Prostate gland (tissue), 2 donors: ENCODE measurements at regions not wholly inside any gene's neighbourhood (a gene's known extent, or its start where the extent isn't known, plus 50 kb on each side); places are given as distances from the start of the nearest gene placed in this dataset.

Source experiments
- DNase-seq: peaks from one replicate; pipeline ENCODE4 v3.0.0-alpha.2; 2019; ENCODE audit warnings: low spot score
- H3K27ac ChIP-seq, 2 donors: fragments of 200-600 bp; sonication (generic); 2 replicates each; pipeline ENCODE4 v1.5.1; 2017 to 2019
- H3K27me3 ChIP-seq: fragments of 200-600 bp; sonication (generic); replicated peaks from 2 replicates; pipeline ENCODE4 v1.5.1; 2019; ENCODE audit not compliant: insufficient read depth
- H3K36me3 ChIP-seq, 2 donors: fragments of 200-600 bp; sonication (generic); 1 replicate in 1 of 2; 2 replicates in 1 of 2; pipeline versions ENCODE4 v1.5.1 to v1.8.1; 2017 to 2019
- H3K4me1 ChIP-seq: fragments of 200-600 bp; sonication (generic); replicated peaks from 2 replicates; pipeline ENCODE4 v1.5.1; 2019
- H3K4me3 ChIP-seq, 2 donors: fragments of 200-600 bp; sonication (generic); 2 replicates each; pipeline ENCODE4 v1.5.1; 2017 to 2019
- H3K9me3 ChIP-seq: fragments of 200-600 bp; sonication (generic); 2 replicates; pipeline ENCODE4 v1.5.1; 2017
- POLR2A ChIP-seq: fragments of 450-650 bp; IDR thresholded peaks from one replicate; pipeline ENCODE4 v1.6.1; 2016; ENCODE audit warnings: antibody characterized with exemption, mild to moderate bottlenecking
- POLR2AphosphoS5 ChIP-seq: sonication (generic); formaldehyde crosslinking; IDR thresholded peaks from one replicate; pipeline ENCODE4 v1.6.1; 2017; ENCODE audit warnings: antibody characterized with exemption
- WGBS: methylation state at CpG from one replicate; pipeline ENCODE4 v1.1.5; 2018; 5-methylcytosine and 5-hydroxymethylcytosine counted together
- intact Hi-C: fragments of 100-400 bp; cut with DNase I; formaldehyde crosslinking; loops from one replicate; pipeline ENCODE4 v1.14.2; 2022
- TF ChIP-seq, protein P1 (sequence below), 4 experiments: fragments of 200-600 bp in 2 of 4; fragments of 450-650 bp in 2 of 4; sonication (generic) in 2 of 4; IDR thresholded peaks; 1 replicate in 3 of 4; 2 replicates in 1 of 4; pipeline ENCODE4 v1.5.1; 2016 to 2019; ENCODE audit warnings: antibody characterized with exemption in 4 of 4, mild to moderate bottlenecking in 2 of 4, moderate library complexity in 2 of 4

DNA sequence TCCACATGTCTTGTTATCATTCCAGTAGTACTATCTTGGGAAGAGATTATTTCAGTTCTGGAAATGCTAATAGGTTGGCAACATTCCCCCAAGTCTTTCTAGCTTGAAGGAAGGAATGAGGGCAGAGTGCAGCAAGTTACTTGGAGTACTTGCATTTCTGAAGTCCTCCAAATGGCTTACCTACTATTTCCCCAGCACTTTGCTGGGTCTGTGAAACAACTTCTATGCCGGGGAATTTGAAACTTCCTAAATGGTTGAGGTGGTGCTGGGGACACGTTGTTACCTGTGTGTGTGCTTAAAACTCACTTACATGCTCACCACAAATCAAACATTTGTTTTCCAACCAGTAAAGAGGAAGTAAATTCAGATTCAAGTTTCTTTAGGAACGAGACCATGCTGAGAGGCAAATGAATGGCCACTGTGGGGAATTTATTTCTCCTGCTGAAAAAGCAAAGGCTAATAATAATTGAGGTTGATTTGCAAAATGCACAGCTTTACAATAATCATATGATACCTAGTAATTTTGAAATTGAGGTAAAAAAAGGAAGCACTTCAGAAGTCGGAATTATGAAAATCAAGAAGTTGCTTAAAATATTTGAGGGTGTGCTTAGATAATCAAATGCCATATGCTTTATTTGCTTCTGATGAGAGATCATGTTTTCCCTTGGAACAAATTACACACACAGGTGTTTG is 1167.7 kb upstream of the ZEB2 start:
- TF ChIP-seq, protein P1, sequence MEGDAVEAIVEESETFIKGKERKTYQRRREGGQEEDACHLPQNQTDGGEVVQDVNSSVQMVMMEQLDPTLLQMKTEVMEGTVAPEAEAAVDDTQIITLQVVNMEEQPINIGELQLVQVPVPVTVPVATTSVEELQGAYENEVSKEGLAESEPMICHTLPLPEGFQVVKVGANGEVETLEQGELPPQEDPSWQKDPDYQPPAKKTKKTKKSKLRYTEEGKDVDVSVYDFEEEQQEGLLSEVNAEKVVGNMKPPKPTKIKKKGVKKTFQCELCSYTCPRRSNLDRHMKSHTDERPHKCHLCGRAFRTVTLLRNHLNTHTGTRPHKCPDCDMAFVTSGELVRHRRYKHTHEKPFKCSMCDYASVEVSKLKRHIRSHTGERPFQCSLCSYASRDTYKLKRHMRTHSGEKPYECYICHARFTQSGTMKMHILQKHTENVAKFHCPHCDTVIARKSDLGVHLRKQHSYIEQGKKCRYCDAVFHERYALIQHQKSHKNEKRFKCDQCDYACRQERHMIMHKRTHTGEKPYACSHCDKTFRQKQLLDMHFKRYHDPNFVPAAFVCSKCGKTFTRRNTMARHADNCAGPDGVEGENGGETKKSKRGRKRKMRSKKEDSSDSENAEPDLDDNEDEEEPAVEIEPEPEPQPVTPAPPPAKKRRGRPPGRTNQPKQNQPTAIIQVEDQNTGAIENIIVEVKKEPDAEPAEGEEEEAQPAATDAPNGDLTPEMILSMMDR (IDR thresholded peaks at IDR 0.05) = no peak
- TF ChIP-seq POLR2A (no peak), POLR2AphosphoS5 (no peak)
- Histone ChIP-seq H3K9me3 (no peaks in the 10 kb centered on the region), H3K4me3 (no peak overlapping the region), H3K36me3 (no peaks in the 10 kb centered on the region), H3K4me1 (no peaks in the 10 kb centered on the region), H3K27me3 (no peaks in the 10 kb centered on the region), H3K27ac (no peak overlapping the region)
- DNase-seq = no peak
- intact Hi-C loops = no loop called here
- WGBS = 43% methylated on average over 4 of the region's 4 CpGs

DNA sequence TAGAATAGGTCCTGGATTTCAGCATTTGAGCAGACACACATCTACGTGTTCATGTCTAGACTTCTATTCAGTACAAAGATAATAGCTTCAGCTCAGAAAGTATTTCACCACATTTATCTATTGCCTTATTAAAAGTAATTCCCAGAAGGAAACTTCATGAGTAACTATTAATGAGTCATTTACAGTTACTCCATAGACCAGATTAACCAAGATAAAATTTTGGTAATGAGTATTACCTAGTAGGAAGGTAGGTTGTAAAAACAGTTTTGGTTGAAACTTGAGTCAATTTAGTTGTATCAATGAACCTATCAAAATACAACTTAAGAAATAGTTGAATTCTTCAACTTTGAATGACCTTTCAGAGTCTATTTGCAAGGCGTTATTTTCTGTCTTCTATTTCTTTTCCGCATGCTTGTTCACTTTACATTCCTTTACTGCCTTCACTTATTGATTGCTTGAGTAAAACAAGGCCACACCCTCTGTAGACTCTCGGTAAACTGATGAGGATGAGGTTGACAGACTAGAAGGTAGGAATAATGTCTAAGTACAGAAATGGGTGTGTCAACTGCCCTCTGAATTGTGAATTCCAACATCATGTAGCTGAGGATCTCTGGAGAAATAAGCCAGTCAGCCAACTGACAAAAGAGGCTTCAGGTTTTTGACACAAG is 1165.6 kb upstream of the ZEB2 start:
- H3K4me1 ChIP-seq = no peaks in the 10 kb centered on the region
- intact Hi-C loops = no loop called here
- H3K9me3 ChIP-seq = no peaks in the 10 kb centered on the region
- no peak overlapping the region for H3K4me3 ChIP-seq
- no peaks in the 10 kb centered on the region for H3K36me3 ChIP-seq
- no peak overlapping the region for H3K27ac ChIP-seq
- no peaks in the 10 kb centered on the region for H3K27me3 ChIP-seq
- WGBS = 74% methylated on average over 4 of the region's 4 CpGs
- TF ChIP-seq, protein P1 (IDR thresholded peaks at IDR 0.05) = no peak
- TF ChIP-seq POLR2AphosphoS5 = no peak
- no peak for TF ChIP-seq POLR2A
- DNase-seq = no peak

DNA sequence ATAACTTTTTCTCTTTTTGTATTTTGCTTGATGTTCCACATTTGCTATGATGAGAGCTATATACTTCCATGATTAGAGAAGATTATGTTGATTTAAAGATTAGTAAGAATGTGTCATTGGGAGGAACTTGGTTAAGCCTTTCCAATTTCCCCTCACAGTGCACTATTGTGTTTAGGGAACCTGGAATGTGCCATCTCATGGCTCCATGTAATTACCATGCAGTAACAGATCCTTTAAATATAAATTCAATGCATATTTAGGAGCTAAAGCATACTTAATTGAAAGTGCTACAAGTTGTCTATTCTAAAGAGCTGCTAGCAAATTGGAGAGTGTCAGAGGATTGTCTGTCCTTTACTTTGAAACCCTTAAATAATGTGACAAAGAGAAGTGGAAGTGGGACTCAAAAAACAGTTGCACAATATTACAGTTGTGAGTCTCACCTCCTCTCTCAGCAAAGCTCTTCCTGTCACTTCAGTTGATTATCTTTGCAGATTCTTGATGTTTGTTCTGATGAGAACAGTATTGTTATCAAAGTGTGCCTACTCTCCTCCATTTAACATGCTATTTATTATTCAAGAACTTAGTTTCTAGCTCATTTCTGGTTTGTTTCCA is 1162.7 kb upstream of the ZEB2 start:
- H3K36me3 ChIP-seq = no peaks in the 10 kb centered on the region
- intact Hi-C loops = no loop called here
- no peaks in the 10 kb centered on the region for H3K9me3 ChIP-seq
- DNase-seq = no peak
- H3K27ac ChIP-seq = no peak overlapping the region
- no peaks in the 10 kb centered on the region for H3K27me3 ChIP-seq
- no peak overlapping the region for H3K4me3 ChIP-seq
- H3K4me1 ChIP-seq = no peaks in the 10 kb centered on the region
- TF ChIP-seq POLR2A = no peak
- TF ChIP-seq, protein P1 (IDR thresholded peaks at IDR 0.05) = no peak
- no peak for TF ChIP-seq POLR2AphosphoS5

DNA sequence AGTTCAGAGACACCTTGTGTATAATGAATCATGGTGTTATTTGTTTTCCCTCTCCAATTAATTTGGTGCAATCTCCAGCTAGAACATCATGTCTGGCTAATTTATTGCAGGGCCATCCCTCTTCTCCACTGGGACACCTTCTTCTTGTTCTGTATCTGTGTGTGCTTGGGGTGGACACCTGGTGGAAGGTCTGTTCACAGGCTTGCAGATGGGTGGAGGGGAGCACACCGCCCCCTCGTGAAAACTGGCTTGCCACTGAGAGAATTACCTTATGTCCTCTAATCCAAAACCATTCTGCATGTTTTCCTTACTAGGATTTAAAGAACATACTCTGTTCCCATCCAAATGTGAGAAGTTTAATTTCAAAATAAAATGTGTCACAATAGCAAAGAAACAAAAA is 1160.4 kb upstream of the ZEB2 start:
- Histone ChIP-seq H3K9me3 (no peaks in the 10 kb centered on the region), H3K36me3 (no peaks in the 10 kb centered on the region), H3K27ac (no peak overlapping the region), H3K27me3 (no peaks in the 10 kb centered on the region), H3K4me3 (no peak overlapping the region), H3K4me1 (no peaks in the 10 kb centered on the region)
- TF ChIP-seq POLR2A = no peak
- TF ChIP-seq, protein P1 (IDR thresholded peaks at IDR 0.05) = no peak
- TF ChIP-seq POLR2AphosphoS5 = no peak
- DNase-seq = no peak
- 75% methylated on average over 2 of the region's 2 CpGs for WGBS
- intact Hi-C loops = no loop called here

DNA sequence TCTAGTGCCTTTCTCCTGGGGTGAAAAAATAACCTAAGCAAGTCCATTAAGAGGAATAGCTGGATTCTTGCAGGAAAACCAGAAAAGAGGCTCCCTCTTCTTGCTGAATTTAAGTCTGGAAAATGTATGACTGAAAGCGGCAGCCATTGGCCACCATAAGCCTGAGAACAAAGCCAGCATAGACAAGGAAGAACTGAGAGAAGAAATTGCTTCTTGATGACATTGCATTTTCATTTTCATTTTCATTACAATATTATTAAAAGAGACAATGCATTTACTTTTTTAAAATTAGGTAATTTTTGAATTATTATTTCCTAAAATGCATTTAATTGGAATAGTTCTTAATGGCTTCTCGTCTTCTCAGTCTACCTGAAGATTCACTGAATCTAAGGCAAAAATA is 1157.5 kb upstream of the ZEB2 start:
- no peaks in the 10 kb centered on the region for H3K4me1 ChIP-seq
- no peaks in the 10 kb centered on the region for H3K36me3 ChIP-seq
- TF ChIP-seq POLR2A (no peak), POLR2AphosphoS5 (no peak)
- TF ChIP-seq, protein P1 (IDR thresholded peaks at IDR 0.05) = no peak
- 96% methylated on average over 2 of the region's 2 CpGs for WGBS
- DNase-seq = no peak
- intact Hi-C loops = no loop called here
- H3K4me3 ChIP-seq = no peak overlapping the region
- H3K9me3 ChIP-seq = no peaks in the 10 kb centered on the region
- H3K27ac ChIP-seq = no peak overlapping the region
- H3K27me3 ChIP-seq = no peaks in the 10 kb centered on the region
